SK-N-SH (cell line): ENCODE measurements at regions not wholly inside any gene's neighbourhood (a gene's known extent, or its start where the extent isn't known, plus 50 kb on each side); places are given as distances from the start of the nearest gene placed in this dataset.

Source experiments
- CTCF ChIA-PET: fragments of 300-600, 350-600 bp; formaldehyde crosslinking; extraction: SDS; loops from one replicate; lab custom pipeline; 2021; lab: Yijun Ruan, JAX
- POLR2A ChIA-PET: fragments of 350-600 bp; sonication (Branson Sonifier 250); formaldehyde crosslinking; extraction: SDS; loops from one replicate; lab custom pipeline; 2020; ENCODE audit warnings: antibody characterized with exemption, inconsistent platforms; lab: Yijun Ruan, JAX
- DNase-seq: peaks from one replicate; pipeline ENCODE4 v3.0.0; 2012
- H2AFZ ChIP-seq: fragments of 200-600 bp; sonication (generic); 2 replicates; pipeline ENCODE4 v1.8.1; 2016; ENCODE audit warnings: antibody characterized with exemption, mild to moderate bottlenecking, low read depth
- H3F3A ChIP-seq: fragments of 200-600 bp; sonication (generic); replicated peaks from 2 replicates; pipeline ENCODE3; 2016; ENCODE audit warnings: antibody characterized with exemption, mild to moderate bottlenecking; ENCODE audit not compliant: insufficient read depth
- H3K27ac ChIP-seq, 2 experiments: fragments of 200-500 bp in 1 of 2; fragments of 200-600 bp in 1 of 2; sonication (Bioruptor generic) in 1 of 2; sonication (generic), shearing (Covaris generic) in 1 of 2; 2 replicates each; pipeline versions ENCODE4 v1.5.1 to v1.6.1; 2014 to 2016; ENCODE audit warnings: low read depth in 2 of 2, inconsistent platforms in 1 of 2, low read length in 1 of 2, mild to moderate bottlenecking in 1 of 2, mixed read lengths in 1 of 2
- H3K27me3 ChIP-seq: fragments of 200-600 bp; sonication (generic), shearing (Covaris generic); 2 replicates; pipeline ENCODE4 v1.6.1; 2016; ENCODE audit warnings: mixed run types; ENCODE audit not compliant: insufficient read depth
- H3K36me3 ChIP-seq, 2 experiments: fragments of 200-500 bp in 1 of 2; fragments of 200-600 bp in 1 of 2; sonication (Bioruptor generic) in 1 of 2; sonication (generic) in 1 of 2; replicated peaks in 1 of 2; 2 replicates each; pipeline versions ENCODE3 to v1.5.1; 2014 to 2016; ENCODE audit warnings: low read length in 1 of 2, mild to moderate bottlenecking in 1 of 2; ENCODE audit not compliant: insufficient read depth in 2 of 2, control insufficient read depth in 1 of 2
- H3K4me1 ChIP-seq, 2 experiments: fragments of 200-500 bp in 1 of 2; fragments of 200-600 bp in 1 of 2; sonication (Bioruptor generic) in 1 of 2; sonication (generic), shearing (Covaris generic) in 1 of 2; 2 replicates each; pipeline versions ENCODE4 v1.5.1 to v1.6.1; 2014 to 2016; ENCODE audit warnings: low read depth in 1 of 2, low read length in 1 of 2, mixed run types in 1 of 2; ENCODE audit not compliant: insufficient read depth in 2 of 2, control insufficient read depth in 1 of 2
- H3K4me2 ChIP-seq: fragments of 200-600 bp; sonication (generic), shearing (Covaris generic); 2 replicates; pipeline ENCODE4 v1.6.1; 2017; ENCODE audit warnings: mixed run types
- H3K4me3 ChIP-seq, 2 experiments: fragments of 200-500 bp in 1 of 2; fragments of 200-600 bp in 1 of 2; sonication (Bioruptor generic) in 1 of 2; sonication (generic), shearing (Covaris generic) in 1 of 2; 2 replicates each; pipeline versions ENCODE4 v1.5.1 to v1.8.1; 2014 to 2016; ENCODE audit warnings: low read depth in 2 of 2, inconsistent platforms in 1 of 2, low read length in 1 of 2, mild to moderate bottlenecking in 1 of 2, mixed read lengths in 1 of 2, moderate library complexity in 1 of 2
- H3K79me2 ChIP-seq: fragments of 200-600 bp; sonication (generic); 2 replicates; pipeline ENCODE4 v1.8.1; 2017; ENCODE audit warnings: mild to moderate bottlenecking; ENCODE audit not compliant: insufficient read depth
- H3K9ac ChIP-seq: fragments of 200-600 bp; sonication (generic); 2 replicates; pipeline ENCODE4 v1.6.1; 2017; ENCODE audit warnings: mixed run types
- H3K9me2 ChIP-seq: fragments of 200-600 bp; sonication (generic); 2 replicates; pipeline ENCODE4 v1.6.1; 2017; ENCODE audit warnings: mixed run types
- H3K9me3 ChIP-seq: fragments of 200-600 bp; sonication (generic); 2 replicates; pipeline ENCODE4 v1.6.1; 2017; ENCODE audit warnings: mixed run types, mild to moderate bottlenecking, moderate library complexity
- H4K20me1 ChIP-seq: fragments of 200-600 bp; sonication (generic); 2 replicates; pipeline ENCODE4 v1.6.1; 2017; ENCODE audit warnings: mild to moderate bottlenecking, mixed run types; ENCODE audit not compliant: insufficient read depth
- CHD2 ChIP-seq: fragments of 150-350 bp; IDR thresholded peaks from 2 replicates; pipeline ENCODE4 v1.6.1; 2018; ENCODE audit warnings: low read length; ENCODE audit not compliant: partially characterized antibody
- ELF1 ChIP-seq: IDR thresholded peaks from 2 replicates; pipeline ENCODE4 v1.4.0; 2012
- EP300 ChIP-seq, 2 experiments: IDR thresholded peaks; 2 replicates each; pipeline versions ENCODE4 v1.4.0 to v1.6.1; 2012; ENCODE audit warnings: borderline replicate concordance in 1 of 2, low read depth in 1 of 2, low read length in 1 of 2
- EZH2phosphoT487 ChIP-seq: fragments of 200-600 bp; sonication (generic); IDR thresholded peaks from 2 replicates; pipeline ENCODE4 v1.6.1; 2017; ENCODE audit warnings: low read depth, mixed run types, mild to moderate bottlenecking, antibody characterized with exemption, moderate library complexity, borderline replicate concordance
- FOXJ3 ChIP-seq: sonication (generic); formaldehyde crosslinking; IDR thresholded peaks from 2 replicates; pipeline ENCODE4 v1.5.1; 2020; ENCODE audit warnings: mild to moderate bottlenecking, missing genetic modification reagents
- FOXM1 ChIP-seq: IDR thresholded peaks from 2 replicates; pipeline ENCODE4 v1.4.0; 2012; ENCODE audit warnings: low read depth, mild to moderate bottlenecking
- GABPA ChIP-seq: IDR thresholded peaks from 2 replicates; pipeline ENCODE4 v1.4.0; 2012; ENCODE audit warnings: low read depth, mild to moderate bottlenecking
- GATA2 ChIP-seq: sonication (generic); formaldehyde crosslinking; IDR thresholded peaks from 2 replicates; pipeline ENCODE4 v1.5.0; 2020; ENCODE audit warnings: mild to moderate bottlenecking, missing genetic modification reagents
- JUND ChIP-seq: IDR thresholded peaks from 2 replicates; pipeline ENCODE4 v1.4.0; 2012
- POLR2AphosphoS5 ChIP-seq: IDR thresholded peaks from 2 replicates; pipeline ENCODE4 v1.6.1; 2012; ENCODE audit warnings: low read depth, low read length
- RAD21 ChIP-seq: IDR thresholded peaks from 2 replicates; pipeline ENCODE4 v1.6.1; 2012; ENCODE audit warnings: mild to moderate bottlenecking, low read length
- RCOR1 ChIP-seq: fragments of 150-350 bp; IDR thresholded peaks from 2 replicates; pipeline ENCODE4 v1.6.1; 2017; ENCODE audit warnings: antibody characterized with exemption, low read length
- RFX5 ChIP-seq: IDR thresholded peaks from 2 replicates; pipeline ENCODE4 v1.6.1; 2012; ENCODE audit warnings: mild to moderate bottlenecking, improper control_type of control experiment, low read length
- TAF1 ChIP-seq: IDR thresholded peaks from 2 replicates; pipeline ENCODE4 v1.6.1; 2012; ENCODE audit warnings: low read depth, mild to moderate bottlenecking, low read length, moderate library complexity, borderline replicate concordance
- TCF12 ChIP-seq: IDR thresholded peaks from 2 replicates; pipeline ENCODE4 v1.4.0; 2012
- YY1 ChIP-seq: IDR thresholded peaks from 2 replicates; pipeline ENCODE4 v1.4.0; 2012; ENCODE audit warnings: low read depth, mild to moderate bottlenecking
- WGBS: methylation state at CpG from one replicate; pipeline ENCODE4 v1.1.6; 2017; ENCODE audit warnings: low lambda C conversion rate; 5-methylcytosine and 5-hydroxymethylcytosine counted together
- TF ChIP-seq, protein P1 (sequence below): fragments of 200-600 bp; sonication (generic); IDR thresholded peaks from 2 replicates; pipeline ENCODE4 v1.6.1; 2017; ENCODE audit warnings: antibody characterized with exemption, mild to moderate bottlenecking, moderate library complexity
- TF ChIP-seq, protein P2 (sequence below): fragments of 150-350 bp; IDR thresholded peaks from 2 replicates; pipeline ENCODE4 v1.6.1; 2016; ENCODE audit warnings: mild to moderate bottlenecking, low read depth, low read length
- TF ChIP-seq, protein P3 (sequence below): fragments of 150-350 bp; IDR thresholded peaks from 2 replicates; pipeline ENCODE4 v1.6.1; 2017; ENCODE audit warnings: antibody characterized with exemption, low read length, low read depth, borderline replicate concordance
- TF ChIP-seq, protein P4 (sequence below): IDR thresholded peaks from 2 replicates; pipeline ENCODE4 v1.4.0; 2012; ENCODE audit warnings: low read depth, borderline replicate concordance
- TF ChIP-seq, protein P5 (sequence below): IDR thresholded peaks from 2 replicates; pipeline ENCODE4 v1.4.0; 2012; ENCODE audit warnings: low read depth, borderline replicate concordance

DNA sequence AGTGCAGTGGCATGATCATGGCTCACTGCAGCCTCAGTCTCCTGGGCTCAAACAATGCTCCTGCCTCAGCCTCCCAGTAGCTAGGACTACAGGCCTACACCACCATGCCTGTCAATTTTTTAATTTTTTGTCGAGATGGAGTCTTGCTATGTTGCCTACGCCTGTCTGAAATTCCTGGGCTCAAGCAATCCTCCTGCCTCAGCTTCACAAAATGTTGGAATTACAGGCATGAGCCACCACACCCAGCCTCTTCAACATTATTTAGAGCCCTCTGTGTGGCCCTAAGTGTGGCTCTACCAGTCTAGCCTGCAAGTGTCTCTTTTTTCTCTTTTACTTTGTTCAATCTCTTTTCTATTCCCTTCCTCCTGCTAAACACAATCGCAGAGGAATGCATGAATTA lies 154.4 kb upstream of the EPB41L4A start:
- Histone ChIP-seq H3K27me3 (peaks cover 7% of the 10 kb centered on the region), H3K27ac (no peak overlapping the region), H3K9me3 (no peaks in the 10 kb centered on the region), H3K79me2 (no peaks in the 10 kb centered on the region), H3K4me3 (no peak overlapping the region), H3K4me1 (no peaks in the 10 kb centered on the region), H3K36me3 (no peaks in the 10 kb centered on the region), H3K9me2 (no peaks in the 10 kb centered on the region), H3K9ac (no peak overlapping the region), H2AFZ (no peak overlapping the region), H3K4me2 (no peak overlapping the region)
- POLR2A ChIA-PET: no interaction called here
- no peak for DNase-seq
- CTCF ChIA-PET: interaction anchor here (1.1 to 1.6 kb wide), 3 partner anchors 21 to 184 kb away, joined by 3 to 5 read pairs (median 5); no protein-coding TSS in a partner anchor
- WGBS: 35% methylated on average over 3 of the region's 3 CpGs
- TF ChIP-seq, protein P1, sequence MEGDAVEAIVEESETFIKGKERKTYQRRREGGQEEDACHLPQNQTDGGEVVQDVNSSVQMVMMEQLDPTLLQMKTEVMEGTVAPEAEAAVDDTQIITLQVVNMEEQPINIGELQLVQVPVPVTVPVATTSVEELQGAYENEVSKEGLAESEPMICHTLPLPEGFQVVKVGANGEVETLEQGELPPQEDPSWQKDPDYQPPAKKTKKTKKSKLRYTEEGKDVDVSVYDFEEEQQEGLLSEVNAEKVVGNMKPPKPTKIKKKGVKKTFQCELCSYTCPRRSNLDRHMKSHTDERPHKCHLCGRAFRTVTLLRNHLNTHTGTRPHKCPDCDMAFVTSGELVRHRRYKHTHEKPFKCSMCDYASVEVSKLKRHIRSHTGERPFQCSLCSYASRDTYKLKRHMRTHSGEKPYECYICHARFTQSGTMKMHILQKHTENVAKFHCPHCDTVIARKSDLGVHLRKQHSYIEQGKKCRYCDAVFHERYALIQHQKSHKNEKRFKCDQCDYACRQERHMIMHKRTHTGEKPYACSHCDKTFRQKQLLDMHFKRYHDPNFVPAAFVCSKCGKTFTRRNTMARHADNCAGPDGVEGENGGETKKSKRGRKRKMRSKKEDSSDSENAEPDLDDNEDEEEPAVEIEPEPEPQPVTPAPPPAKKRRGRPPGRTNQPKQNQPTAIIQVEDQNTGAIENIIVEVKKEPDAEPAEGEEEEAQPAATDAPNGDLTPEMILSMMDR: no peak
- TF ChIP-seq YY1 (no peak), RCOR1 (no peak), FOXJ3 (CRISPR knock-in tag) (no peak), CHD2 (no peak), RFX5 (no peak), FOXM1 (no peak), TCF12 (no peak), TAF1 (no peak)
- TF ChIP-seq, protein P2, sequence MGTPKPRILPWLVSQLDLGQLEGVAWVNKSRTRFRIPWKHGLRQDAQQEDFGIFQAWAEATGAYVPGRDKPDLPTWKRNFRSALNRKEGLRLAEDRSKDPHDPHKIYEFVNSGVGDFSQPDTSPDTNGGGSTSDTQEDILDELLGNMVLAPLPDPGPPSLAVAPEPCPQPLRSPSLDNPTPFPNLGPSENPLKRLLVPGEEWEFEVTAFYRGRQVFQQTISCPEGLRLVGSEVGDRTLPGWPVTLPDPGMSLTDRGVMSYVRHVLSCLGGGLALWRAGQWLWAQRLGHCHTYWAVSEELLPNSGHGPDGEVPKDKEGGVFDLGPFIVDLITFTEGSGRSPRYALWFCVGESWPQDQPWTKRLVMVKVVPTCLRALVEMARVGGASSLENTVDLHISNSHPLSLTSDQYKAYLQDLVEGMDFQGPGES: no peak
- TF ChIP-seq, protein P3, sequence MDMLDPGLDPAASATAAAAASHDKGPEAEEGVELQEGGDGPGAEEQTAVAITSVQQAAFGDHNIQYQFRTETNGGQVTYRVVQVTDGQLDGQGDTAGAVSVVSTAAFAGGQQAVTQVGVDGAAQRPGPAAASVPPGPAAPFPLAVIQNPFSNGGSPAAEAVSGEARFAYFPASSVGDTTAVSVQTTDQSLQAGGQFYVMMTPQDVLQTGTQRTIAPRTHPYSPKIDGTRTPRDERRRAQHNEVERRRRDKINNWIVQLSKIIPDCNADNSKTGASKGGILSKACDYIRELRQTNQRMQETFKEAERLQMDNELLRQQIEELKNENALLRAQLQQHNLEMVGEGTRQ: no peak
- TF ChIP-seq, protein P4, sequence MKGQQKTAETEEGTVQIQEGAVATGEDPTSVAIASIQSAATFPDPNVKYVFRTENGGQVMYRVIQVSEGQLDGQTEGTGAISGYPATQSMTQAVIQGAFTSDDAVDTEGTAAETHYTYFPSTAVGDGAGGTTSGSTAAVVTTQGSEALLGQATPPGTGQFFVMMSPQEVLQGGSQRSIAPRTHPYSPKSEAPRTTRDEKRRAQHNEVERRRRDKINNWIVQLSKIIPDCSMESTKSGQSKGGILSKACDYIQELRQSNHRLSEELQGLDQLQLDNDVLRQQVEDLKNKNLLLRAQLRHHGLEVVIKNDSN: no peak
- TF ChIP-seq, all 33 proteins: peak for 0
- Histone ChIP-seq H4K20me1 (no peaks in the 10 kb centered on the region), H3F3A (no peaks in the 10 kb centered on the region)

DNA sequence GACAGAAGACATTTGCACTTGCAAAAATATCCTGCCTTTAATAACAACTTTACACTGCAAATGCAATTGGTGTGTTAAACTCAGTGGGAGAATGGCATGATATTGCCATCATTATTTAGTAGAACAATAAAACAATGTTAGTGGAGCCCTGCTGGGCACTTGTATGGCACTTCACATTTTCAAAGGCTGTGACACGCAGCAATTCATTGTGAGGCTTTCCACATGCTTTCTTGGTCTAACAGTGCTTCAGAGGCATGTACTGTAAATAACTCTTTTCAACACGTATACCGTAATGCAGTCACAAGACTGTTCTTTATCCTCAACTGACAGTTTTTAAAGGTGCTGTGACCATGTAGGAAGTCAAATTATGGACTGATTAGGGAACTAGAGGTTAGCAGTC lies 155.5 kb upstream of the EPB41L4A start:
- no peak overlapping the region for H3K4me2 ChIP-seq
- no peak for TF ChIP-seq TCF12
- TF ChIP-seq EZH2phosphoT487: no peak
- TF ChIP-seq GATA2 (CRISPR knock-in tag): no peak
- no peak for TF ChIP-seq GABPA
- no peak for TF ChIP-seq RAD21
- no peak for TF ChIP-seq ELF1
- TF ChIP-seq, protein P5, sequence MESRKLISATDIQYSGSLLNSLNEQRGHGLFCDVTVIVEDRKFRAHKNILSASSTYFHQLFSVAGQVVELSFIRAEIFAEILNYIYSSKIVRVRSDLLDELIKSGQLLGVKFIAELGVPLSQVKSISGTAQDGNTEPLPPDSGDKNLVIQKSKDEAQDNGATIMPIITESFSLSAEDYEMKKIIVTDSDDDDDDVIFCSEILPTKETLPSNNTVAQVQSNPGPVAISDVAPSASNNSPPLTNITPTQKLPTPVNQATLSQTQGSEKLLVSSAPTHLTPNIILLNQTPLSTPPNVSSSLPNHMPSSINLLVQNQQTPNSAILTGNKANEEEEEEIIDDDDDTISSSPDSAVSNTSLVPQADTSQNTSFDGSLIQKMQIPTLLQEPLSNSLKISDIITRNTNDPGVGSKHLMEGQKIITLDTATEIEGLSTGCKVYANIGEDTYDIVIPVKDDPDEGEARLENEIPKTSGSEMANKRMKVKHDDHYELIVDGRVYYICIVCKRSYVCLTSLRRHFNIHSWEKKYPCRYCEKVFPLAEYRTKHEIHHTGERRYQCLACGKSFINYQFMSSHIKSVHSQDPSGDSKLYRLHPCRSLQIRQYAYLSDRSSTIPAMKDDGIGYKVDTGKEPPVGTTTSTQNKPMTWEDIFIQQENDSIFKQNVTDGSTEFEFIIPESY: no peak
- no peak for TF ChIP-seq JUND
- TF ChIP-seq POLR2AphosphoS5: no peak
- TF ChIP-seq EP300 (IDR thresholded peaks at IDR 0.05; ENCODE audit: borderline replicate concordance in 1 of 2, low read depth in 1 of 2, low read length in 1 of 2): no peak
- no peaks in the 10 kb centered on the region for H3K79me2 ChIP-seq
- ChIA-PET CTCF (no interaction called here), POLR2A (no interaction called here)
- no peak overlapping the region for H3K9ac ChIP-seq
- no peaks in the 10 kb centered on the region for H3K36me3 ChIP-seq
- no peak overlapping the region for H3K4me3 ChIP-seq
- H3K27me3 ChIP-seq: peaks cover 7% of the 10 kb centered on the region
- H2AFZ ChIP-seq: no peak overlapping the region
- no peaks in the 10 kb centered on the region for H3K9me3 ChIP-seq
- DNase-seq: no peak
- no peaks in the 10 kb centered on the region for H3K4me1 ChIP-seq
- no peaks in the 10 kb centered on the region for H3K9me2 ChIP-seq
- no peaks in the 10 kb centered on the region for H4K20me1 ChIP-seq
- WGBS: 63% methylated on average over 3 of the region's 3 CpGs
- H3F3A ChIP-seq: no peaks in the 10 kb centered on the region
- no peak overlapping the region for H3K27ac ChIP-seq
